HG03135 (cell line): ENCODE measurements at regions not wholly inside any gene's neighbourhood (a gene's known extent, or its start where the extent isn't known, plus 50 kb on each side); places are given as distances from the start of the nearest gene placed in this dataset.
"Not testable (repeated sequence)": the region's sequence is repeated elsewhere in the genome, so short reads cannot be mapped to it uniquely, and the experiment has no call there.

Experiments used
- ATAC-seq: cut with Tn5 transposase; IDR thresholded peaks from one replicate; pipeline ENCODE4 v1.9.1; 2021; ENCODE audit warnings: mild to moderate bottlenecking, moderate library complexity; ENCODE audit not compliant: unreplicated experiment

GRCh38 chr12:59158066-59158465 lies 237.8 kb upstream of the LRIG3 start:
- ATAC-seq = no peak

GRCh38 chr12:59155448-59155847 lies 235.1 kb upstream of the LRIG3 start:
- ATAC-seq = no peak

- no peak for ATAC-seq
These were observed 230.9 kb upstream of the LRIG3 start for GRCh38 chr12:59151243-59151642.

GRCh38 chr12:59149995-59150642 lies 229.8 kb upstream of the LRIG3 start:
- ATAC-seq = peak; percentile 100

GRCh38 chr12:59147791-59148190 lies 227.5 kb upstream of the LRIG3 start:
- no peak for ATAC-seq

GRCh38 chr12:59142183-59142790 lies 222.0 kb upstream of the LRIG3 start:
- no peak for ATAC-seq

GRCh38 chr12:59134750-59135149 lies 214.4 kb upstream of the LRIG3 start:
- no peak for ATAC-seq

- no peak for ATAC-seq
These were observed 211.2 kb upstream of the LRIG3 start for GRCh38 chr12:59131462-59131861.

GRCh38 chr12:59122784-59123183 lies 202.5 kb upstream of the LRIG3 start:
- ATAC-seq = no peak

GRCh38 chr12:59121451-59121850 lies 201.1 kb upstream of the LRIG3 start:
- no peak for ATAC-seq

GRCh38 chr12:59119676-59120075 lies 199.4 kb upstream of the LRIG3 start:
- no peak for ATAC-seq

- ATAC-seq = no peak
These were observed 198.1 kb upstream of the LRIG3 start for GRCh38 chr12:59118356-59118755.

- ATAC-seq = no peak
These were observed 195.7 kb upstream of the LRIG3 start for GRCh38 chr12:59115995-59116394.

- no peak for ATAC-seq
These were observed 195.2 kb upstream of the LRIG3 start for GRCh38 chr12:59115526-59115925.

GRCh38 chr12:59113831-59114615 lies 193.7 kb upstream of the LRIG3 start:
- peak; percentile 95 for ATAC-seq

- ATAC-seq = no peak
These were observed 191.5 kb upstream of the LRIG3 start for GRCh38 chr12:59111851-59112250.

- ATAC-seq = not testable (repeated sequence)
These were observed 188.2 kb upstream of the LRIG3 start for GRCh38 chr12:59108516-59108915.

- ATAC-seq = no peak
These were observed 180.3 kb upstream of the LRIG3 start for GRCh38 chr12:59100585-59100984.

- no peak for ATAC-seq
These were observed 177.6 kb upstream of the LRIG3 start for GRCh38 chr12:59097876-59098275.

GRCh38 chr12:59096246-59096645 lies 175.9 kb upstream of the LRIG3 start:
- ATAC-seq = no peak

GRCh38 chr12:59093073-59093772 lies 172.9 kb upstream of the LRIG3 start:
- no peak for ATAC-seq
